OCI-LY1 (cell line): ENCODE measurements at regions not wholly inside any gene's neighbourhood (a gene's known extent, or its start where the extent isn't known, plus 50 kb on each side); places are given as distances from the start of the nearest gene placed in this dataset.

ENCODE experiments used
- CTCF ChIP-seq: fragments of 200-600 bp; sonication (generic), shearing (Covaris generic); IDR thresholded peaks from 2 replicates; pipeline ENCODE4 v1.5.1; 2017; ENCODE audit warnings: mild to moderate bottlenecking, antibody characterized with exemption, low read length, moderate library complexity, mixed read lengths
- EZH2 ChIP-seq: fragments of 200-600 bp; sonication (generic), shearing (Covaris generic); IDR thresholded peaks from 2 replicates; pipeline ENCODE4 v1.8.0; 2017; ENCODE audit warnings: borderline replicate concordance, mixed run types, mild to moderate bottlenecking, antibody characterized with exemption, low read length, moderate library complexity, mixed read lengths

GRCh38 chr10:2716596-2716995 lies 350.8 kb upstream of the PFKP start:
- TF ChIP-seq EZH2 (no peak), CTCF (no peak)
